Stimulated activated naive B cell treated with anti-CD40 and anti-IgM and Interleukin-4, amounts not matched to agents 10 μg/mL and 1 μg/mL and 100 μg/mL, for 72 hours (primary cell): ENCODE measurements at regions not wholly inside any gene's neighbourhood (a gene's known extent, or its start where the extent isn't known, plus 50 kb on each side); places are given as distances from the start of the nearest gene placed in this dataset.

ENCODE experiments used
- ATAC-seq, 2 donors: fragments of 150-1000 bp; cut with Tn5 transposase; replicated peaks; 2 replicates each; pipeline ENCODE4 v1.10.0; 2021; ENCODE audit warnings: moderate library complexity in 1 of 2
- DNase-seq: peaks from one replicate; pipeline ENCODE4 v3.0.0; 2021
- H3K27ac Mint-ChIP-seq: one replicate; pipeline ENCODE4 v1.8.0; 2022; ENCODE audit warnings: mild to moderate bottlenecking, mixed read lengths
- H3K27me3 Mint-ChIP-seq, 2 donors: one replicate each; pipeline ENCODE4 v1.8.0; 2022; ENCODE audit warnings: mixed read lengths in 2 of 2
- H3K36me3 Mint-ChIP-seq, 2 donors: one replicate each; pipeline ENCODE4 v1.8.0; 2022; ENCODE audit warnings: mixed read lengths in 2 of 2, mild to moderate bottlenecking in 1 of 2
- H3K4me1 Mint-ChIP-seq, 2 donors: one replicate each; pipeline ENCODE4 v1.8.0; 2022; ENCODE audit warnings: mixed read lengths in 2 of 2, mild to moderate bottlenecking in 1 of 2
- H3K4me3 Mint-ChIP-seq, 2 donors: one replicate each; pipeline ENCODE4 v1.8.0; 2022; ENCODE audit warnings: mild to moderate bottlenecking in 2 of 2, mixed read lengths in 2 of 2, moderate library complexity in 1 of 2
- H3K9me3 Mint-ChIP-seq, 2 donors: one replicate each; pipeline ENCODE4 v1.8.0; 2022; ENCODE audit warnings: mixed read lengths in 2 of 2, mild to moderate bottlenecking in 1 of 2

- DNase-seq (no peak), ATAC-seq (no peak)
- Mint-ChIP-seq H3K4me1 (no peaks in the 10 kb centered on the region), H3K4me3 (no peak overlapping the region), H3K36me3 (no peaks in the 10 kb centered on the region), H3K27me3 (peaks cover 33 to 38% of the 10 kb centered on the region in 2 donors), H3K9me3 (no peaks in the 10 kb centered on the region), H3K27ac (no peak overlapping the region)
Measured at GRCh38 chr6:166769648-166770047, 142.6 kb upstream of the RPS6KA2 start.

- Mint-ChIP-seq H3K4me1 (no peaks in the 10 kb centered on the region), H3K27ac (no peak overlapping the region), H3K27me3 (peaks cover 37 to 39% of the 10 kb centered on the region in 2 donors), H3K4me3 (no peak overlapping the region), H3K9me3 (no peaks in the 10 kb centered on the region), H3K36me3 (peaks cover 0 to 3% of the 10 kb centered on the region in 2 donors)
- ATAC-seq (no peak), DNase-seq (no peak)
Measured at GRCh38 chr6:166768761-166769160, 141.7 kb upstream of the RPS6KA2 start.

GRCh38 chr6:166767230-166767629, 140.2 kb upstream of the RPS6KA2 start:
- Mint-ChIP-seq H3K27me3 (peaks cover 22 to 26% of the 10 kb centered on the region in 2 donors), H3K9me3 (no peaks in the 10 kb centered on the region), H3K4me1 (no peaks in the 10 kb centered on the region), H3K27ac (no peak overlapping the region), H3K4me3 (no peak overlapping the region), H3K36me3 (peaks cover 0 to 6% of the 10 kb centered on the region in 2 donors)
- DNase-seq (no peak), ATAC-seq (no peak)

- Mint-ChIP-seq H3K36me3 (peaks cover 0 to 6% of the 10 kb centered on the region in 2 donors), H3K9me3 (no peaks in the 10 kb centered on the region), H3K27ac (no peak overlapping the region), H3K4me3 (no peak overlapping the region), H3K4me1 (no peaks in the 10 kb centered on the region), H3K27me3 (peaks cover 18 to 28% of the 10 kb centered on the region in 2 donors)
- no peak for ATAC-seq
- no peak for DNase-seq
Measured at GRCh38 chr6:166766769-166767168, 139.7 kb upstream of the RPS6KA2 start.

- no peak for ATAC-seq
Measured at GRCh38 chr6:166765234-166765541, 138.1 kb upstream of the RPS6KA2 start.

GRCh38 chr6:166764473-166765233, 137.6 kb upstream of the RPS6KA2 start:
- Mint-ChIP-seq H3K9me3 (no peaks in the 10 kb centered on the region), H3K4me3 (no peak overlapping the region), H3K27me3 (peaks cover 15 to 21% of the 10 kb centered on the region in 2 donors), H3K4me1 (no peaks in the 10 kb centered on the region), H3K36me3 (peaks cover 0 to 6% of the 10 kb centered on the region in 2 donors), H3K27ac (no peak overlapping the region)
- ATAC-seq (no peak), DNase-seq (no peak)

More at GRCh38 chr6:166765234-166765541, 138.1 kb upstream of the RPS6KA2 start:
- Mint-ChIP-seq H3K27ac (no peak overlapping the region), H3K27me3 (peaks cover 15 to 16% of the 10 kb centered on the region in 2 donors), H3K36me3 (peaks cover 0 to 6% of the 10 kb centered on the region in 2 donors), H3K4me1 (no peaks in the 10 kb centered on the region), H3K4me3 (no peak overlapping the region), H3K9me3 (no peaks in the 10 kb centered on the region)
- DNase-seq = no peak

GRCh38 chr6:166763606-166764472, 136.8 kb upstream of the RPS6KA2 start:
- H3K36me3 Mint-ChIP-seq = peaks cover 0 to 6% of the 10 kb centered on the region in 2 donors
- H3K27ac Mint-ChIP-seq = no peak overlapping the region
- H3K4me3 Mint-ChIP-seq = no peak overlapping the region
- H3K9me3 Mint-ChIP-seq = no peaks in the 10 kb centered on the region
- ATAC-seq (no peak), DNase-seq (no peak)
- H3K27me3 Mint-ChIP-seq = peaks cover 20 to 28% of the 10 kb centered on the region in 2 donors
- no peaks in the 10 kb centered on the region for H3K4me1 Mint-ChIP-seq

- ATAC-seq (no peak), DNase-seq (no peak)
- H3K4me3 Mint-ChIP-seq = no peak overlapping the region
- H3K27ac Mint-ChIP-seq = no peak overlapping the region
- peaks cover 0 to 6% of the 10 kb centered on the region in 2 donors for H3K36me3 Mint-ChIP-seq
- H3K27me3 Mint-ChIP-seq = peaks cover 34 to 48% of the 10 kb centered on the region in 2 donors
- peaks cover 9 to 10% of the 10 kb centered on the region in 2 donors for H3K4me1 Mint-ChIP-seq
- no peaks in the 10 kb centered on the region for H3K9me3 Mint-ChIP-seq
Measured at GRCh38 chr6:166761801-166762200, 134.8 kb upstream of the RPS6KA2 start.

- H3K27ac Mint-ChIP-seq = no peak overlapping the region
- H3K4me1 Mint-ChIP-seq = peaks cover 9 to 10% of the 10 kb centered on the region in 2 donors
- no peak overlapping the region for H3K4me3 Mint-ChIP-seq
- ATAC-seq (no peak), DNase-seq (no peak)
- H3K9me3 Mint-ChIP-seq = no peaks in the 10 kb centered on the region
- H3K36me3 Mint-ChIP-seq = peaks cover 0 to 6% of the 10 kb centered on the region in 2 donors
- peaks cover 33 to 52% of the 10 kb centered on the region in 2 donors for H3K27me3 Mint-ChIP-seq
Measured at GRCh38 chr6:166760288-166760687, 133.2 kb upstream of the RPS6KA2 start.

GRCh38 chr6:166758136-166758704, 131.2 kb upstream of the RPS6KA2 start:
- Mint-ChIP-seq H3K4me1 (peaks cover 9 to 10% of the 10 kb centered on the region in 2 donors), H3K4me3 (no peak overlapping the region)

GRCh38 chr6:166757232-166758135, 130.4 kb upstream of the RPS6KA2 start:
- peak overlapping the region; percentile 34 to 65 for H3K4me3 Mint-ChIP-seq
- peaks cover 38 to 61% of the 10 kb centered on the region in 2 donors for H3K27me3 Mint-ChIP-seq
- DNase-seq (no peak), ATAC-seq (peak; percentile 70 to 74)
- no peaks in the 10 kb centered on the region for H3K9me3 Mint-ChIP-seq
- H3K27ac Mint-ChIP-seq = no peak overlapping the region
- peaks cover 9 to 10% of the 10 kb centered on the region in 2 donors for H3K4me1 Mint-ChIP-seq
- H3K36me3 Mint-ChIP-seq = no peaks in the 10 kb centered on the region

More at GRCh38 chr6:166758136-166758704, 131.2 kb upstream of the RPS6KA2 start:
- no peaks in the 10 kb centered on the region for H3K36me3 Mint-ChIP-seq
- no peaks in the 10 kb centered on the region for H3K9me3 Mint-ChIP-seq
- DNase-seq (no peak), ATAC-seq (no peak)
- peaks cover 38 to 61% of the 10 kb centered on the region in 2 donors for H3K27me3 Mint-ChIP-seq
- no peak overlapping the region for H3K27ac Mint-ChIP-seq

- Mint-ChIP-seq H3K36me3 (no peaks in the 10 kb centered on the region), H3K4me1 (peaks cover 28 to 37% of the 10 kb centered on the region in 2 donors), H3K9me3 (no peaks in the 10 kb centered on the region), H3K27ac (no peak overlapping the region), H3K27me3 (peaks cover 39 to 55% of the 10 kb centered on the region in 2 donors), H3K4me3 (no peak overlapping the region)
- no peak for ATAC-seq
- DNase-seq = no peak
Measured at GRCh38 chr6:166754218-166755030, 127.4 kb upstream of the RPS6KA2 start.
